NCI-H1694 treated with DMSO at 0.1 percent for 48 hours (cell line): ENCODE measurements at regions not wholly inside any gene's neighbourhood (a gene's known extent, or its start where the extent isn't known, plus 50 kb on each side); places are given as distances from the start of the nearest gene placed in this dataset.

Experiments
- DNase-seq: peaks from one replicate; lab custom pipeline; 2025; lab: John Stamatoyannopoulos, UW

DNA sequence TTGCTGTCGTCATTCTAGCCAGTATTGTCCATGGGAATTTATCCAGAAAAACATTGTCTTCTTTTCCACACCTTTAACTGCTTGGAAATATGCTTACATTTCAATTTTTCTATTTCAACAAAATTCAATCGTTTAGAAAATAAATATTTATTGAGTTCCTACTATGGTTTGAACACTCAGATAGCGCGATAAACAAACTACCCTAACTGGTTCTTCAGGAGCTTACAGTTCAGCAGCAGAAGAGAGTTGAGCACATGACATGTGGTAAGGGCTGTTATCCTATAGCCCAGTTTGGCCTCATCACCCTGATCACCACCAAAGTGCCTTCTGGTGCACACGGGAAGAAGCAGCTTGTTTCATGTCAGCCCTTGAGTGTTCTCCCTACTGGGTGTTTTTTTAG lies 375.2 kb upstream of the SMIM21 start:
- DNase-seq = no peak

DNA sequence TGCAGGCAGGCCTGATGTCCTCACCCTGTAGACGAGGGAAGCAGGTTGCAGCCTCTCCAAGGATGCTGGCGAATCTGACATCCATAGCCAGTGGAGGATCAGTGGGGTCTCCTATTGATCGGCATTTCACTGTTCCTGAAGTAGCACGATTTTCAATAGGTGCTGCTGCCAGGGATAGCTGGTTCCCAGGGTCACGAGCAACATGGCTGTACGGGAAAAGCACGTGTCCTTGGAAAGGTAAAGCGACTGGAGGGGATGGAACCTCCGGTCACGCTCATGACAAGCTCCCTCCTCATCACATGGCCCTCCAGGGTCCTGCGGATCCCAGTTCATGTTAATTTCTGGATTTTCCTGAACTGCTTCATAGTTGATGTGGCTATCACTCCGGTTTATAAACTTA lies 373.7 kb upstream of the SMIM21 start:
- no peak for DNase-seq

DNA sequence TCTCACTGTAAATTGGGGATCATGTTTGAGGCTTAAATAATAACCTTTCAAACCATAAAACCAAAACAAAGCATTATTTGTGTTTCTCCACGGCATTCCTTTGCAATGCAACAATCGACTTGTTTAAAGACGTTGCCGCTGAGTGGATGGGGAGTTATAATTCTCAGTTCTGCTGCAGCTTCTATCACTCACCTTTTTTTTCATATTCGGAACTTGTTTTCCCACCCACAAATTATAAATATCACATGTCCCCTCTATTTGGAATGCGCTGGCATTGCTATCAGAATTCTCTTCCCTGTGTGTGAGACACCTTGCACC lies 372.8 kb upstream of the SMIM21 start:
- no peak for DNase-seq

DNA sequence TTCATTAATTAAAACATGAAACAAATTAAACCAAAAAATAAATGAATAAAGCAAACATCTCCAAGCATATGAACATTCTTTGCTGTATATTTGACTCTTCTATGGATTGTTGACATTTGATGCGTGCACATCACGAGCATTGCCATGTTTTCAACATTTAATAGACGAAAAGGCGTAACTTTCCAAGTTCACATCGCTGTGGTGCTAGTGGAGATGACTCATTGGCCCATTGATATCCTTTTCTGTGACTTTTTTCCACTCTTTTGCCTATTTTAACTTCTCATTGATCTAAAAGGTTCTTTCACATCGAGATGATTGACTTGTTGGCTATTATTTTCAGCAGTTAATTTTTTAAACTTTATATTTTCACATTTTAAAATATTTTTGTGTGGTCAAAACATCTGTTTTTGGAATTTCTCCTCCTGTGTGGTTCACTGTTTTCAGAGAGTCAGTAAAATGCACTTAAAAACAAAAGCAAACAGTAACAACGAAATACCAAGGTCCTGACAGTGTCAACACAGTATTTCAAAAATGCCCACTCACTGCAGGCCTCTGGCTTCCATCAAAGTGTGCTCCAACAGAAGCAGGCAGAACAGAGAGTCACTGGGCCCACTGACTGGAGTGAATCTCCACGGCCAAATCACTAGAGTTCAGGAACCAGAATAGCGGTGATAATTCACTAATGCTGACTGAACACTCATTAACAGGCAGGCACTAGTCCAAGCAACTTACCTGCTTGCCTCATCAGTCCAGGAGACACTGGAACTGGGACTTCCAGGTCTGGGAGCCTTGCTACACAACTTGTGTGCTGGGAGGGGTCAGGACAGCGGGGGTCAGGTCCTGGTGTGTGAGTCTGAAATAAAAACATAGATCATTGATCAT lies 372.2 kb upstream of the SMIM21 start:
- DNase-seq = no peak

DNA sequence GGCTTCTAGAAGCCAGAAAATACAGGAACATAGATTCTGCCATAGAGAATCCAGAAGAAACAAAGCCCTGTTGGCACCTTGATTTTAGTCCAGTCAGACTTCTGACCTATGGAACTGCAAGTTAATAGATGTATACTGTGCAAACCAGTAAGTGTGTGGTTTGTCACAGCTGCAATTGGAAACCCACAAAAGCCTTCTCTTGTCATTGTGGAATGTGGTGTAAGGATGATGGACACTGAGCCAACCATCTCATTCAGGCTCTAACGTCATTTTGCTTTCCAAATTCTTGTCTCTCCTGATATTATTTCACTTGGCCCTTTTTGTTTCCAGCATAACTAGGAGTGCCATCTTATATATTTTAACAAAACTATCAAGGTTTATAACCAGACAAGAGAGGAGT lies 369.5 kb upstream of the SMIM21 start:
- no peak for DNase-seq

DNA sequence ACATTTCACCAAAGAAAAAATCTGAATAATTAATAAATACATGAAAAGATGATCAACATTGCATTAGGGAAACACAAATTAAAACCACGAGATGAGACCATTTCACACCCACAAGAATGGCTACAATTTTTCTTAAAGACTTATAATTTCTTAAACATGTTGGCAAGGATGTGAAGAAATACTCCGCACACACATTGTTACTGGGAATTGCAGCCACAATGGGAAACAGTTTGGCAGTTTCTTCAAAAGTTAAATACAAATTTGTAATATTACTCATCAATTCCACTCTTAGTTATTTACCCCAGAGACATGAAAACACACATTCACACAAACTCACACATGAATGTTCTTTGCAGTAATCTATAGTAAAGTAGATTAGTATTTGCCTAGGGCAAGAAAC lies 363.3 kb upstream of the SMIM21 start:
- no peak for DNase-seq

DNA sequence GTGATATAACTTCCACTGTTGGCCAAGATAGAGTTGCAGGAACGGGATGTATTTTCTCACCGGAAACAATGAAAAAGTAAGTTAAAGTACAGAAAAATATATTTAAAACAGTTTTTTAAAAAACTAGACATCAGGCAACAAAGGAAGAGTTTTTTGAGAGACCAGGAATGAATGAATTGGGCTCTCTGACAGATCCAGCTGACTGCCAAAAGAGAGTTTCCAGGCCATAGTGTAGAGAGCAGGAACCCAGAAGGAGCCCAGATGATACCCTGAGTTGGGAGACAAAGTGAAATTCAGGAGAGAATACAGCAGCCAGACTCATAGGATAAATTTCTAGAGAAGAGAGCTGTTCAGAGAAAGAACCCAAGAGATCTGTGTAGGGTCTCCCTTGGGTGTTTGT lies 362.6 kb upstream of the SMIM21 start:
- no peak for DNase-seq

DNA sequence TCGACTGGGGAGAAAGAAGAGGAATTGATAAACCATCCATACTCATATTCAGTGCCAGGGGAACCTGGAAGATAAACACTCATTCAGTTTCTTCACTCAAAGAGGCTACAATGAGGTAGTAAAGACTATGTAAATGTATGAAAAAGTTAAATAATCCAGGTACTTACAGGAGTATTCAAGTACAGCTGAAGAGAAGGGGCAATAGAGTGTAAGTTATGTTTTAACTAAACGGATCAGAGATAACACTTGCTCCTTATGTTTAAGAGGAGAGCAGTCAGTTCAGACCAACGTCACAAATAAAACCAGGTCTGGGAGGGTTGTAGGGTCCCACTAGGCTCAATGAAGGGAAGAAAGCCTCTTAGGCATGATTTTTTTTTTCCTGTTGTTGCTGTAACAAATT lies 358.3 kb upstream of the SMIM21 start:
- no peak for DNase-seq

DNA sequence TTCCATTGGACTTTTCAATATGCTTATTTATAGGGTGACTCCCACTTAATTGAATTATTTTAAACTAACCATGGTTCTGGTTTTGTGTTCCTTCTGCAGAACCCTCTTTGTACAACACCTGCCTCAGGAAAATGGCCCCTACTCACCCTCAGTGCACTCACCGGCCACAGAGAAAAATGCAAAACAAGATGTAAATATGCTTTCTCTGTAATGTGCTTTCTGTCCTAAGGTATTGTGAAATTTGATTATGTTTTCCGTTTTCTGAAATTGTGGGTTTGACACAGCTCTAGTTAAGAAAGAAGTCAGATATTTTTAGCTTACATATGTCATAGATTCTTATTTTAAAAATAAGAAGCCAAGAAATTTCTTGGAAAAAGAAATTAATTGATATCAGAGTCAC lies 357.7 kb upstream of the SMIM21 start:
- DNase-seq = no peak

DNA sequence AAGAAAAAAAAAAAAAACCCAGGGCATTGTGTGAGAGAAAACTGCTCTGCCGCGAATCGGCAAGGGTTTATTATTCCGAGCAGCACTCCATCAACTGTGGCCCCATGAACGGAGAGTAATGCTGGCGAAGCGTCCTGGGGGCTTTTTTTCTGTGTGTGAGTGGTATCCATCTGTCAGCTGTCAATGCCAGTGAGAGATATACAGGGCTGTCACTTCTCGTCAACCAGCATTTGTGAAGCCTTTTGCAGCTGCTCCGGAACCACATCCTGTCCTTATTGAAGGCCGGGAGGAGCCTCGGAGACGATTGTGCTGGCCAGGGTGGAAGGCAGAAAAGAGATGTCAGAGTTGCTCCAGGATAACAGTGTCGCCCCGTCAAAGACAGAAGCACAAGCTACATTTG lies 356.9 kb upstream of the SMIM21 start:
- no peak for DNase-seq

DNA sequence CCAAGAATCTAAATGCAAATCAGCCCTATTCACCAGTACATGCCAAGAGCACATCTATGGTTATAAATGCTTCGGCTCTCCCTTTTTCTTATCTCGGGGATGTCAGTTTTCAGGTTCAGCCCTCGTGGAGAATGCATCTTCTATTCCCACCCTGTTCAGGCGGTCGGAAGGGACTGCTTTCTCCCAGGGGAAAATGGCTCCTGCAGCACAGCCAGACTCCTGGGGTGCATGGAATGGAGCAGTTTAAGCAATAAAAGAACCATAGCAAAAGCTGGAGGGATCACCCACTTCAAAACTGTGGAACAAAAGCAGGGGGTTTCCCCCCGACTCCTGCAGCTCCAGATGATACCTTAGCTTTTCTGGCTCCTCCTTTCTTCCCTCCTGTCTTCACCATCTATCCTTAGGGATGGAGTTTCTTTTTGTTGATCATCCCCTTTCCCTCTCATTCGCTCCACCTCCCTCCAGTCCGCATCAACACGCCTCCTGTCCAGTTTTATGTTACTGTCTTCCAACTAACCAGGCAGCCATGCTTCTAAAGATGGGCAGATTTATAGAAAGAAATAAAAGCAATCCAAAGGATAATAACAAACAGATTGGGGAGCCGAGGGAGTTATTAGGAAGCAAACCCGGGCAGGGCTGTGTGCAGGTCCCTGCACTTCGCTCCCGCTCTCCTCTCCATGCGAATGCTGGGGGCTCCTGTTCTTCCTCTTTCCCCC lies 356.2 kb upstream of the SMIM21 start:
- no peak for DNase-seq

DNA sequence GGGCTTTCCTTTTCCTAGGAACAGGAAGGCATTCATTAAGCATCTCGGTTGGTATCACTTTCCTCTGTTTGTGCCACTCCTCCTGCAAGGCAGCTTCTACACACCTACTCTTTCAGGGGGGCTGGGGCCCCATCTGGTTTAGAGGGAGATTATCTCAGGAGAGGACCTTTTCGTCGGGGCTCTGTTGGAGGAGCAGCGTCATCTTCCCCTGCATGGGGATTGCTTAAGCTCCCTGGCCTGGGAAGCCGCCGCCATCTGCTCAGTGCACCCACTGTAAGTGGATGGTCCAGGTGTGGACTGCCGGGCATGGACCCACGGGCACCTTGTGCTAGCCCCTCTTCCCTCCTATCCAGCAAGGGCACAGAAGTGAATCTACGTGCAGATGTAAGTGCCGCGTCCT lies 355.3 kb upstream of the SMIM21 start:
- DNase-seq = no peak

DNA sequence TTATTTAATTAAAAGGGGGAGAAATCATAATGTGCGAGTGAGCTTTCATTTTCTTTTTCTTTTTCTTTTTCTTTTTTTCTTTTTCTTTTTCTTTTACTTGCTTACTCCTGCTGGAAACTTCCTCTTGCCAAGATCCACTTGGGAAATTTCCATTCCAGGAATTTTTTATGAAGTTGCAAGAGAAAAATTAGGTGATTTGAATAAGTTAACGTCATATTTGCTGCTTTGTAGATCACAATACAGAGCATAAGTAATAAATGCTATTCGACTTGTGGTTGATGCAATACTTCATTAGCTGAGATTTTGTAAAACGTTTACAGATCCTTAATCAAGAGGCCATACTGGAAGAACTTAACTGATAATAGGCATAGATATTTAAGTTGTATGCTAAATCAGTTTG lies 354.7 kb upstream of the SMIM21 start:
- DNase-seq = no peak

DNA sequence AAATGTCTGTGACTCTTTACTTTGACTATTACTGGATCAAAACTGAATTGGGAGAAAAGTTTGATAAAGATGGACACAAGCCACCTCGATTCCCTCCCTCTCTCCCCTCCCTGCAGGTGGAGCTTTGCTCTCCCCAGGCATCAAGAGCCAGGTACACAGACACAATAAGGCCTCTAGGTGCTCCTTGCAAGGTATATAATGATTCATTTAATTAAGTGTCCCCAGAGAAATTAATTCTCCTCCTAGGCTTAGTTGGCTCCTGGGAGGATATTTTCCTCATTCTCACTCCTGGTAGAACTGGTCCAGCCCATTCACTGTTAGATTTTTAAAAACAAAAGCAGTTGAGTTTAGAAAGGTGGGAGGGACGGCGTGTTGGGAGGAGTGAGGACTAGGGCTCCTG lies 352.4 kb upstream of the SMIM21 start:
- DNase-seq = no peak

DNA sequence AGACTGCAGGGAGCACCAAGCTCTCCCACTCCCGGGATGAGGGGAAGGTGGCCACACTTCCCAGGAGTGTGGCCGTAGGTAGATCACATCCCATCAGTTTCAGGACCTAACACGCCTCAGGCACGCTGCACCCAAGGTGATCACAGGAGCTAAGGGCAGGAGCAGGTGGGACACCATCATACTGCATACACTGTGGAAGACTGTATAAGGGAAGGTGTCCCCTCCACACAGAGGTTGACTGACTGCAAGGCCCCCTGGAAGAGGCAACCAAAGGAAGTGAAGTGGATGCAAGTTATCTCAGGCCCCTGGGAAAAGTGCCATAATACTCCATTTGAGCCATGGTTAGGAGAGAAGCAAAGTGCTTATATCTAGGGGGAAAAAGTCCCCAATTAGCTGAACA lies 351.9 kb upstream of the SMIM21 start:
- no peak for DNase-seq

DNA sequence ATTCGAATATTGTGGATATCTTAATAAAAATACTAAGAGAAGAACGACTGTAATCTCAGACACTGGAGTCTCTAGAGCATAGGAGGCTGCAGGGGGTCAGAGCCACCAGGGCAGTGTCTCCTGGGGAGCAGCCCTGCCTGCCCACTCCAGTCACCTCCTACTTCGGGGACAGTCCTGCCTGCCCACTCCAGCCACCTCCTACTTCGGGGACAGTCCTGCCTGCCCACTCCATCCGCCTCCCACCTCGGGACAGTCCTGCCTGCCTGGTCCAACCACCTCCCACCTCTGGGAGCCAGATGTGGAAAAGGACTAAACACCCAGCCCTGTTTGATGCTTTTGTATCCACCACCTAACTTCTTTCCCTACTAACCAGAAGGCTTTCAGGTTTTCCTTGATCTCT lies 350.1 kb upstream of the SMIM21 start:
- no peak for DNase-seq

DNA sequence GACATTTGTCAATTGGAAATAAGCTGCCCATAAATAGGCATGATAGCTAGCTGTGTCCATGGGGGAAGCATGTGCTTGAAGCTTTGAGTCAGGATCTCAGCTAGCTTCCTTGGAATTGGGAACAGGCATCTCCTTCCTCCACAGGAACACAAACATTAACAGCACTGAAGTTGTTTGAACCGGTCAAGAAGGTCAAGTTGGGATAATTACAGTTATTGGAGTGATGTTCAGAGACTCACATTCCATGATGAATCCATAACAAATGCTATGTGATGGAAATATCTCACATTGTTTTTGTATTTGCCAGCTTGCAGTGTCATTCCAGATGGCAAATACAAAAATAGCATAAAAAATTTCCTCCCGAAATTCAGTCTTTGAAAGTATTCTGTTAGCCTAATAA lies 347.6 kb upstream of the SMIM21 start:
- no peak for DNase-seq

DNA sequence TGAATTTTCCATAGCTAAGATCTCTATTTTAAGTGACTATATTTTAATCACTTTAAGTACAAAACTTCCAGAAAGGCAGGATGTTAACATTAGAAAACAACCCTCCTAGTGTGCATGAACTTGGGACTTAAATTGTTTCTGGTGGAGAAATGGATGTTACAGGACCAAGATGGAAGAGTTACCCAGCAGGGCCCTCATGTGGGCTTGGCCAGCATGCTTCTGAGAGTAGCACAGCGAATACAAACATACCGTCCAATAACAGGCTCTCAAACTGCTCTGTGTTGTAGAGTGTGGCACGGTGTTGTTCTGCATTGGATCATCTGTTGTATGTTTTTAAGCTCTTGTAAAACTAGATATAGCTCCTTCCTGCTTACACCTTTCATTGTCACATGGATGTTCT lies 346.1 kb upstream of the SMIM21 start:
- DNase-seq = no peak

DNA sequence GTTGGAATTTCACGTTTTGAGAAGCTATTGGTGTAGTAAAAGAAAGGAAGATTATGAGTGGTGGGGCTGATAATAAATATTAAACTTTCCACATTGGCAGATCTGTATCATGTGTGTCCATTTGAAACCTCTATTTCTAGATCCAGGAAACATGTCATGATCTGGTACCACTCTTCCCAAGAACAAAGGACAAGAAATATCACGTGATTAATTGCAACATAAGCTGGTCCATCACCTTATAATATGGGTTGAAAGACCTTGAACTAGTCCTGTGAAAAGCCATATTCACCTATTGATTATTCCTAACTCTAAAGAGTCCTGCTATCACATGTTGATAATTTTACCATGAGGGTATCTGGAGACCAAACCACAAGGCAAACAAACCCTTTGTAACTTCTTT lies 335.3 kb upstream of the SMIM21 start:
- DNase-seq = no peak

DNA sequence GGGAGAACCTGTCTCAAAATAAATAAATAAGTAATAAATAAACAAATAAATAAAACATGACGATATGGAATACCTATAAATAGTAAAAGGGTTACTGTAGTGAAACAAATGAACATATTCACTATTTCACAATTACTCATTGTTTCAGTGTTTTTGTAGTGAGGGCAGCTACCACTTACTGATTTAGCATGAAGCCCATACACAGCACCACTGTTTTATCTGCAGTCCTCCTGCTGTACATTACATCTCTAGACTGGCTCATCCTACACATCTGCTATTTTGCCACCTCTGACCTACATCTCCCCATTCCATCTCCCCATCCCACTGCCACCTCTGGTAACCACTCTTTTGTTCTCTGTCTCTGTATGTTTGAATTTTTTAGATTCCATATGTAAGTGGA lies 332.7 kb upstream of the SMIM21 start:
- DNase-seq = no peak

DNA sequence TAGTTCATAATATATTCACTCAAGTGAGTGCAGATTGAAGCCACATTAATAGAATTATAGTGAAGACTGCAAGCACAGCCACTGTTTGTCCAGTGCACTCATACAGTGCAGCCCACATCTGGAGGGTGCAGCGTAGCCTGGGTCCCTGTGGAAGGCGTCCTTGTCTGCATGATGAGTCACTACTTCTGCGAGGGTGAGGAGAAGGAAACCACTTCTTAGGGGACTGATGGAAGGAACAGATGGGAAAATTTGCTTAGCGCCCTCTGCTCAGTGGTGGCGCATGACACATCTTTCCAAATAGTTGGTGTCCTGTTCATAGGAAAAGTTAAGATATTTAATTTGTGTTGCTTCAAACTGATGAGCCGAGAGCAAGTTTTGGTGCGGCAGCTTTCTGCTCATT lies 330.4 kb upstream of the SMIM21 start:
- no peak for DNase-seq

DNA sequence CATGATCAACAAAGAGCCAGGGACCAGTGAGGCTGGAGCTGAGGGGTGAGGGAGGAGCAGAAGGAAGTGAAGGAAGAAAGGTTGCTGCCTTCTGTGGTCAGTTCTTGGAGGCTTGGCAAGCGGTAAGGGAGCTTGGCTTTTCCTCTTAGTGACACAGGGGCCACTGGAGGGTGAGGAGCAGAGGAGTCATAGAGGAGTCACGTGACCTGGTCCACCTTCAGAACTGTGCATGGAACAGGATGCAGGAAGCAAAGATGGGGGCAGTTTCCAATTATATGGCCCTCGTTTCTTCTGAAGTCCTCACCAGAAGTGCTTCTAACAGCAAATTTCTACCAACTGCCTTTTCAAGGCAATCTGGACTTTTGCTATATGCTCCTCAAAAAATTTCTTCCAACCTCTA lies 326.9 kb upstream of the SMIM21 start:
- DNase-seq = no peak

DNA sequence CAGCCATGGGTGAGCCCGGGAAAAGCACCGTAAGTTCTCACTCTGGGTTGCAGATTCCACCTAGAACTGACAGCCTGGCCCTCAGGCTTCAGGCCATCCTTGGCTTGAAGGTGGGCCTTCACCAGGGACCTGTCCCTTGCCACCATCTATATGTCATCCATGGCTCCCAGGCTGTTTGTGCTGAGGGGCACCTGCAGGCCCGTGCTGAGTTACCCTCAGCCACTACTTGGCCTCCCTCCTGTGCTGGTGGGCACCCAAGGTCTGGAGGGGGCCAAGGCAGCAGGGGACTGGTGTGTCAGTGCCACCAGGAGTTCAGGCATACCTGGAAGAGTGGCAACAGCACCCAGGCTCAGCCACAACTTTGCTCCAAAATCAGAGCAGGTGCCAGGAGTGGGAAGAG lies 326.2 kb upstream of the SMIM21 start:
- no peak for DNase-seq

DNA sequence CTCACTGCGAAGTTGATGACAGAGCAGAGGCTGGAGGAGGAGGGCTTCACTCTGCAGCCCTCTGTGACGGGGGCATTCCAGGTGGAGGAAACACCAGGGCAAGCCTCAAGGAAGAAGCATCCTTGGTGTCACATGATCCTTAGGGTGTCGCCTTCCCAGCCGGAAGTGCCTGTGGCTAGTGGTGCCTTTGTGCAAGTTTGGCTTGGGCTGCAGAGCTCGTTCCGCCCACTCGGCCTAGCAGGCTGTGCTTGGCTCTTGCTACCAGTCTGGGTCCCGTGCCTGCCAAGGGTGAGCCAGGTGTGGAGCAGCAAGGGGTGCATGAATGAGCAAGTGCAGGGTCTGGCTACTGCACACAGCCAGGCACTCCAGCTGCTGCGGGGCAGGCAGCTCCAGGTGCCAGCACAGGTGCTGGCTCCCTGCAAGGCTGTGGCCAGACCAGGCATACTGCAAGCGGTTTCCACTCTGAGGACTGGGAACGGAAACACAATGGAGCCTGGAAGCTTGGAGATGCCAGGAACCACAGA lies 325.3 kb upstream of the SMIM21 start:
- no peak for DNase-seq
